HEK293 (cell line): ENCODE measurements at regions not wholly inside any gene's neighbourhood (a gene's known extent, or its start where the extent isn't known, plus 50 kb on each side); places are given as distances from the start of the nearest gene placed in this dataset.
A peak's percentile ranks its signal among the peaks of the same experiment; 100 is the strongest.

Experiments
- CTCF ChIA-PET: fragments of 350-600 bp; formaldehyde crosslinking; extraction: SDS; loops from one replicate; lab custom pipeline; 2021; ENCODE audit warnings: antibody characterized with exemption; lab: Yijun Ruan, JAX
- POLR2A ChIA-PET: fragments of 300-600 bp; formaldehyde crosslinking; extraction: SDS; loops from one replicate; lab custom pipeline; 2020; ENCODE audit warnings: antibody characterized with exemption, inconsistent platforms; lab: Yijun Ruan, JAX
- H3K27ac ChIP-seq: fragments of 200-500 bp; sonication (Bioruptor generic); 2 replicates; pipeline ENCODE4 v1.5.1; 2014; ENCODE audit warnings: low read depth, low read length, control low read depth, inconsistent platforms; ENCODE audit errors: extremely low read depth
- H3K36me3 ChIP-seq, 2 experiments: fragments of 200-500 bp in 1 of 2; sonication (Bioruptor generic) in 1 of 2; 1 replicate in 1 of 2; 2 replicates in 1 of 2; pipeline ENCODE4 v1.5.1; 2014 to 2017; ENCODE audit warnings: inconsistent platforms in 2 of 2, low read length in 2 of 2; ENCODE audit not compliant: control insufficient read depth in 2 of 2, insufficient read depth in 1 of 2
- H3K4me1 ChIP-seq: fragments of 200-500 bp; sonication (Bioruptor generic); 2 replicates; pipeline ENCODE4 v1.5.1; 2014; ENCODE audit warnings: mild to moderate bottlenecking, low read length, inconsistent platforms; ENCODE audit not compliant: control insufficient read depth, insufficient read depth
- H3K4me3 ChIP-seq: 2 replicates; pipeline ENCODE4 v1.5.1; 2011; ENCODE audit warnings: low read depth, mild to moderate bottlenecking, control low read depth, low read length, moderate library complexity
- H3K9me3 ChIP-seq: fragments of 200-500 bp; sonication (Bioruptor generic); 2 replicates; pipeline ENCODE4 v1.5.1; 2014; ENCODE audit warnings: low read depth, low read length, inconsistent platforms; ENCODE audit not compliant: control insufficient read depth, insufficient read depth
- HIC1 ChIP-seq: fragments of 450-650 bp; formaldehyde crosslinking; IDR thresholded peaks from 2 replicates; pipeline ENCODE4 v1.5.1; 2016; ENCODE audit warnings: missing biosample characterization, missing genetic modification characterization
- KLF7 ChIP-seq: fragments of 450-650 bp; formaldehyde crosslinking; IDR thresholded peaks from 2 replicates; pipeline ENCODE4 v1.5.1; 2016; ENCODE audit warnings: missing biosample characterization, missing genetic modification characterization, borderline replicate concordance
- MEIS1 ChIP-seq: sonication (generic); formaldehyde crosslinking; IDR thresholded peaks from 2 replicates; pipeline ENCODE4 v1.8.1; 2022; ENCODE audit warnings: missing genetic modification reagents, mild to moderate bottlenecking, borderline replicate concordance
- PRDM1 ChIP-seq: fragments of 450-650 bp; formaldehyde crosslinking; IDR thresholded peaks from 2 replicates; pipeline ENCODE4; 2016; ENCODE audit warnings: missing biosample characterization, missing genetic modification characterization
- RBAK ChIP-seq: fragments of 450-650 bp; formaldehyde crosslinking; IDR thresholded peaks from 2 replicates; pipeline ENCODE4 v1.5.1; 2016; ENCODE audit warnings: missing biosample characterization, missing genetic modification characterization
- YY2 ChIP-seq: fragments of 450-650 bp; formaldehyde crosslinking; IDR thresholded peaks from 2 replicates; pipeline ENCODE4 v1.5.1; 2016; ENCODE audit warnings: missing biosample characterization, missing genetic modification characterization
- ZBTB6 ChIP-seq: fragments of 450-650 bp; formaldehyde crosslinking; IDR thresholded peaks from 2 replicates; pipeline ENCODE4 v1.5.1; 2017; ENCODE audit warnings: missing biosample characterization, missing genetic modification characterization
- ZBTB7A ChIP-seq: fragments of 450-650 bp; formaldehyde crosslinking; IDR thresholded peaks from 2 replicates; pipeline ENCODE4 v1.5.1; 2016; ENCODE audit warnings: low read depth, missing biosample characterization, missing genetic modification characterization
- ZIC2 ChIP-seq: fragments of 450-650 bp; formaldehyde crosslinking; IDR thresholded peaks from 2 replicates; pipeline ENCODE4 v1.5.1; 2016; ENCODE audit warnings: missing biosample characterization, missing genetic modification characterization
- ZNF174 ChIP-seq: fragments of 450-650 bp; formaldehyde crosslinking; IDR thresholded peaks from 2 replicates; pipeline ENCODE4 v1.5.0; 2017; ENCODE audit warnings: missing biosample characterization, mild to moderate bottlenecking, missing genetic modification characterization
- ZNF175 ChIP-seq: fragments of 450-650 bp; formaldehyde crosslinking; IDR thresholded peaks from 2 replicates; pipeline ENCODE4 v1.5.1; 2016; ENCODE audit warnings: missing biosample characterization, missing genetic modification characterization
- ZNF223 ChIP-seq: fragments of 450-650 bp; formaldehyde crosslinking; IDR thresholded peaks from 2 replicates; pipeline ENCODE4 v1.5.1; 2016; ENCODE audit warnings: missing biosample characterization, missing genetic modification characterization
- ZNF521 ChIP-seq: fragments of 450-650 bp; formaldehyde crosslinking; IDR thresholded peaks from 2 replicates; pipeline ENCODE4 v1.5.1; 2017; ENCODE audit warnings: missing biosample characterization, mild to moderate bottlenecking, missing genetic modification characterization
- ZNF660 ChIP-seq: fragments of 450-650 bp; IDR thresholded peaks from 2 replicates; pipeline ENCODE4 v1.5.1; 2018; ENCODE audit warnings: missing biosample characterization, mild to moderate bottlenecking, missing genetic modification characterization
- ZNF670 ChIP-seq: fragments of 450-650 bp; formaldehyde crosslinking; IDR thresholded peaks from 2 replicates; pipeline ENCODE4 v1.5.1; 2016; ENCODE audit warnings: missing biosample characterization, missing genetic modification characterization, low read depth
- ZNF747 ChIP-seq: fragments of 450-650 bp; formaldehyde crosslinking; IDR thresholded peaks from 2 replicates; pipeline ENCODE4 v1.5.1; 2016; ENCODE audit warnings: missing biosample characterization, missing genetic modification characterization
- ZNF830 ChIP-seq: fragments of 450-650 bp; IDR thresholded peaks from 2 replicates; pipeline ENCODE4 v1.5.0; 2018; ENCODE audit warnings: missing biosample characterization, missing genetic modification characterization, low read depth, mild to moderate bottlenecking, moderate library complexity
- ZSCAN30 ChIP-seq: fragments of 450-650 bp; IDR thresholded peaks from 2 replicates; pipeline ENCODE4 v1.5.1; 2018; ENCODE audit warnings: missing biosample characterization, mild to moderate bottlenecking, missing genetic modification characterization, moderate library complexity
- TF ChIP-seq, protein P1 (sequence below): fragments of 450-650 bp; IDR thresholded peaks from 2 replicates; pipeline ENCODE4 v1.5.1; 2018; ENCODE audit warnings: missing biosample characterization, missing genetic modification characterization
- TF ChIP-seq, protein P2 (sequence below): fragments of 450-650 bp; formaldehyde crosslinking; IDR thresholded peaks from 2 replicates; pipeline ENCODE4 v1.5.1; 2016; ENCODE audit warnings: missing biosample characterization, missing genetic modification characterization

- Histone ChIP-seq H3K4me1 (no peaks in the 10 kb centered on the region), H3K4me3 (no peak overlapping the region), H3K9me3 (no peaks in the 10 kb centered on the region), H3K36me3 (no peaks in the 10 kb centered on the region), H3K27ac (no peak overlapping the region)
- POLR2A ChIA-PET, result no interaction called here
- CTCF ChIA-PET, result interaction anchor here (0.7 kb wide), 1 partner anchor 884 kb away, joined by 3 read pairs; no protein-coding TSS in a partner anchor
- TF ChIP-seq ZIC2 (tag by site-specific recombination), result 0 out of 2 replicates have a peak, but pooled peaks have one; percentile 21
- TF ChIP-seq, protein P1, sequence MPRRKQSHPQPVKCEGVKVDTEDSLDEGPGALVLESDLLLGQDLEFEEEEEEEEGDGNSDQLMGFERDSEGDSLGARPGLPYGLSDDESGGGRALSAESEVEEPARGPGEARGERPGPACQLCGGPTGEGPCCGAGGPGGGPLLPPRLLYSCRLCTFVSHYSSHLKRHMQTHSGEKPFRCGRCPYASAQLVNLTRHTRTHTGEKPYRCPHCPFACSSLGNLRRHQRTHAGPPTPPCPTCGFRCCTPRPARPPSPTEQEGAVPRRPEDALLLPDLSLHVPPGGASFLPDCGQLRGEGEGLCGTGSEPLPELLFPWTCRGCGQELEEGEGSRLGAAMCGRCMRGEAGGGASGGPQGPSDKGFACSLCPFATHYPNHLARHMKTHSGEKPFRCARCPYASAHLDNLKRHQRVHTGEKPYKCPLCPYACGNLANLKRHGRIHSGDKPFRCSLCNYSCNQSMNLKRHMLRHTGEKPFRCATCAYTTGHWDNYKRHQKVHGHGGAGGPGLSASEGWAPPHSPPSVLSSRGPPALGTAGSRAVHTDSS (tag by site-specific recombination), result no peak
- TF ChIP-seq, protein P2, sequence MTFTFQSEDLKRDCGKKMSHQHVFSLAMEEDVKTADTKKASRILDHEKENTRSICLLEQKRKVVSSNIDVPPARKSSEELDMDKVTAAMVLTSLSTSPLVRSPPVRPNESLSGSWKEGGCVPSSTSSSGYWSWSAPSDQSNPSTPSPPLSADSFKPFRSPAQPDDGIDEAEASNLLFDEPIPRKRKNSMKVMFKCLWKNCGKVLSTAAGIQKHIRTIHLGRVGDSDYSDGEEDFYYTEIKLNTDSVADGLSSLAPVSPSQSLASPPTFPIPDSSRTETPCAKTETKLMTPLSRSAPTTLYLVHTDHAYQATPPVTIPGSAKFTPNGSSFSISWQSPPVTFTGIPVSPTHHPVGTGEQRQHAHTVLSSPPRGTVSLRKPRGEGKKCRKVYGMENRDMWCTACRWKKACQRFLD (tag by site-specific recombination), result no peak
- TF ChIP-seq, all 188 proteins: peak for 1
Observed at GRCh38 chr1:36570006-36570405, 87.3 kb upstream of the CSF3R start.

- TF ChIP-seq ZNF660 (tag by site-specific recombination), result no peak
- no peak for TF ChIP-seq ZNF174 (tag by site-specific recombination)
- TF ChIP-seq ZNF747 (tag by site-specific recombination), result no peak
- TF ChIP-seq RBAK (tag by site-specific recombination), result no peak
- no peak for TF ChIP-seq KLF7 (tag by site-specific recombination)
- TF ChIP-seq YY2 (tag by site-specific recombination), result no peak
- TF ChIP-seq ZNF670 (tag by site-specific recombination), result no peak
- TF ChIP-seq ZSCAN30 (tag by site-specific recombination), result no peak
- TF ChIP-seq ZNF223 (tag by site-specific recombination), result no peak
- TF ChIP-seq ZBTB7A (tag by site-specific recombination), result no peak
- no peak for TF ChIP-seq ZNF830 (tag by site-specific recombination)
- TF ChIP-seq PRDM1 (tag by site-specific recombination), result no peak
- TF ChIP-seq ZNF175 (tag by site-specific recombination), result no peak
- no peak for TF ChIP-seq ZNF521 (tag by site-specific recombination)
- TF ChIP-seq ZBTB6 (tag by site-specific recombination), result no peak
- no peak for TF ChIP-seq MEIS1 (CRISPR knock-in tag)
- no peak for TF ChIP-seq HIC1 (tag by site-specific recombination)
- H3K4me1 ChIP-seq, result no peaks in the 10 kb centered on the region
- ChIA-PET CTCF (interaction anchor here (0.6 to 1.4 kb wide), 2 partner anchors 51 to 903 kb away, joined by 3 to 6 read pairs; no protein-coding TSS in a partner anchor), POLR2A (no interaction called here)
- no peaks in the 10 kb centered on the region for H3K9me3 ChIP-seq
- no peak overlapping the region for H3K4me3 ChIP-seq
- H3K27ac ChIP-seq, result no peak overlapping the region
- no peaks in the 10 kb centered on the region for H3K36me3 ChIP-seq
Observed at GRCh38 chr1:36567601-36568341, 85.1 kb upstream of the CSF3R start.
